Glutamatergic neuron (in vitro differentiated cells): ENCODE measurements at regions not wholly inside any gene's neighbourhood (a gene's known extent, or its start where the extent isn't known, plus 50 kb on each side); places are given as distances from the start of the nearest gene placed in this dataset.

ENCODE experiments used
- DNase-seq: peaks from one replicate; pipeline ENCODE4 v3.0.0; 2022
- H3K27ac Mint-ChIP-seq: one replicate; pipeline ENCODE4 v1.8.0; 2020; ENCODE audit warnings: mild to moderate bottlenecking, mixed read lengths, inconsistent platforms; ENCODE audit not compliant: unreplicated experiment
- H3K27me3 Mint-ChIP-seq: one replicate; pipeline ENCODE4 v1.8.0; 2020; ENCODE audit warnings: mild to moderate bottlenecking, moderate library complexity, mixed read lengths, inconsistent platforms; ENCODE audit not compliant: unreplicated experiment
- H3K36me3 Mint-ChIP-seq: one replicate; pipeline ENCODE4 v1.8.0; 2020; ENCODE audit warnings: mild to moderate bottlenecking, mixed read lengths, inconsistent platforms; ENCODE audit not compliant: unreplicated experiment
- H3K4me1 Mint-ChIP-seq: one replicate; pipeline ENCODE4 v1.8.0; 2020; ENCODE audit warnings: mild to moderate bottlenecking, low read depth, mixed read lengths, inconsistent platforms; ENCODE audit not compliant: unreplicated experiment
- H3K4me3 Mint-ChIP-seq: one replicate; pipeline ENCODE4 v1.8.0; 2020; ENCODE audit warnings: mild to moderate bottlenecking, mixed read lengths, inconsistent platforms; ENCODE audit not compliant: unreplicated experiment
- H3K9me3 Mint-ChIP-seq: one replicate; pipeline ENCODE4 v1.8.0; 2020; ENCODE audit warnings: mild to moderate bottlenecking, moderate library complexity, mixed read lengths, inconsistent platforms; ENCODE audit not compliant: unreplicated experiment
- TF ChIP-seq, protein P1 (sequence below): fragments of 200-600 bp; sonication (generic); IDR thresholded peaks from one replicate; pipeline ENCODE4 v1.5.0; 2021; ENCODE audit not compliant: partially characterized antibody, unreplicated experiment

DNA sequence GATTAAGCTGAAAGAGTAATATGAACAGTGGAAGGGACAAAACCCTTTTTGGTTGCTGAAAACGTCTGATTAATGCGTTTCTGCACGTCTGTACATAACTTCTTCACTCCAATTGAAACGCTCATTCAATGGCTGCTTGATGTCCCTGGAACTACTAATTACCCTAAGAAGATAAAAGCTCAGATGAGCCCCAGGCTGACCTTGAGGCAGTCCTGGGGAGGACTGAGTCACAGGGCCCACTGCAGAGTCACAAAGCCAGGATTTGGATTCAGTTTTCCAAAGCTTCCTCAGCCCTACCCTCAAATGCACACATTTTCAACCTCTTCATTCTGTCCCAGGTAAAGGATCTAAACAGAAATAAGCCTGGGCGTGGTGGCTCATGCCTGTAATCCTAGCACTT, 75.0 kb upstream of the FLT1 start:
- H3K36me3 Mint-ChIP-seq: peaks cover 14% of the 10 kb centered on the region
- TF ChIP-seq, protein P1, sequence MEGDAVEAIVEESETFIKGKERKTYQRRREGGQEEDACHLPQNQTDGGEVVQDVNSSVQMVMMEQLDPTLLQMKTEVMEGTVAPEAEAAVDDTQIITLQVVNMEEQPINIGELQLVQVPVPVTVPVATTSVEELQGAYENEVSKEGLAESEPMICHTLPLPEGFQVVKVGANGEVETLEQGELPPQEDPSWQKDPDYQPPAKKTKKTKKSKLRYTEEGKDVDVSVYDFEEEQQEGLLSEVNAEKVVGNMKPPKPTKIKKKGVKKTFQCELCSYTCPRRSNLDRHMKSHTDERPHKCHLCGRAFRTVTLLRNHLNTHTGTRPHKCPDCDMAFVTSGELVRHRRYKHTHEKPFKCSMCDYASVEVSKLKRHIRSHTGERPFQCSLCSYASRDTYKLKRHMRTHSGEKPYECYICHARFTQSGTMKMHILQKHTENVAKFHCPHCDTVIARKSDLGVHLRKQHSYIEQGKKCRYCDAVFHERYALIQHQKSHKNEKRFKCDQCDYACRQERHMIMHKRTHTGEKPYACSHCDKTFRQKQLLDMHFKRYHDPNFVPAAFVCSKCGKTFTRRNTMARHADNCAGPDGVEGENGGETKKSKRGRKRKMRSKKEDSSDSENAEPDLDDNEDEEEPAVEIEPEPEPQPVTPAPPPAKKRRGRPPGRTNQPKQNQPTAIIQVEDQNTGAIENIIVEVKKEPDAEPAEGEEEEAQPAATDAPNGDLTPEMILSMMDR: no peak
- no peak for DNase-seq
- H3K9me3 Mint-ChIP-seq: peaks cover 4% of the 10 kb centered on the region
- H3K4me1 Mint-ChIP-seq: peaks cover under 1% of the 10 kb centered on the region
- no peak overlapping the region for H3K27ac Mint-ChIP-seq
- H3K27me3 Mint-ChIP-seq: peaks cover 2% of the 10 kb centered on the region
- H3K4me3 Mint-ChIP-seq: no peak overlapping the region

DNA sequence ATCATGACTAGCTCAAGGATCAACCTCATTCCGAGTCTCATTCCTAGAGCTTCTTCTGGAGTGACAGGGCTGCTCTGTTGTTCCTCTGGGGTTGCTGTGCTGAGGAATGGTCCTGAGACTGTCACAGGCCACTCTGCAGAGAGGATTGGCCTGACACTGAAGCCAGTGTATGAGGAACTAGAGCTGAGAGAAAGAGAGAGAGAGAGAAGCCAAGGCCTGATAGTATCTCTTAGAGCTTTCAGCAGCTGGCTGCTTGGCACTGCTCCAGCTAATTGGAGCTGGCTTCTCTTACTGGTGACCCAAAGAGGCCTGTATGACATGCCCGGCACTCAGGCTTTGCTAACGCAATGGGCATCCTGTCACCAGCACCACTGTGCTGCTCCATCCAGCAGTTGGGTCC, 73.4 kb upstream of the FLT1 start:
- TF ChIP-seq, protein P1: no peak
- no peaks in the 10 kb centered on the region for H3K4me1 Mint-ChIP-seq
- peaks cover 4% of the 10 kb centered on the region for H3K9me3 Mint-ChIP-seq
- H3K36me3 Mint-ChIP-seq: peaks cover 14% of the 10 kb centered on the region
- DNase-seq: no peak
- peaks cover 5% of the 10 kb centered on the region for H3K27me3 Mint-ChIP-seq
- no peak overlapping the region for H3K4me3 Mint-ChIP-seq
- no peak overlapping the region for H3K27ac Mint-ChIP-seq

DNA sequence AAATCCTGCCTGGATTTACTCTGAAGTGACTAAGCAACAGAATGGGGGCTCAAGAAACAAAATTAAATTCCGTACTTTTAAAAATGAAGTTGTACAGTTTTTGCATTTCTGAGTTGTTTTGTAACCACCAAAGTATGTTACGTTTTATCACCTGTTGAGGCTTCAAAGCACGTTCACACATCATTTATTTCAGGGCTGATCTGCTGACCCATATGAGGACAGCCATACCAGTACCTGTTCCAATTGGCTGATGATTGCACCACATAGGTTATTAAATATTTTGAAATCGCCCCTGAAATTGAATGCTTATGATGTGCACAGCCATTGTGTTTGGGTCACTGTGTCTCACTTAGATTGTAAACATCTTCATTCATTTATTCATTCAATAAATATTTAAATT, 72.0 kb upstream of the FLT1 start:
- H3K27me3 Mint-ChIP-seq: peaks cover 6% of the 10 kb centered on the region
- no peak for DNase-seq
- no peak overlapping the region for H3K27ac Mint-ChIP-seq
- TF ChIP-seq, protein P1: no peak
- H3K4me3 Mint-ChIP-seq: no peak overlapping the region
- H3K4me1 Mint-ChIP-seq: no peaks in the 10 kb centered on the region
- H3K36me3 Mint-ChIP-seq: peaks cover 14% of the 10 kb centered on the region
- H3K9me3 Mint-ChIP-seq: peaks cover 4% of the 10 kb centered on the region

DNA sequence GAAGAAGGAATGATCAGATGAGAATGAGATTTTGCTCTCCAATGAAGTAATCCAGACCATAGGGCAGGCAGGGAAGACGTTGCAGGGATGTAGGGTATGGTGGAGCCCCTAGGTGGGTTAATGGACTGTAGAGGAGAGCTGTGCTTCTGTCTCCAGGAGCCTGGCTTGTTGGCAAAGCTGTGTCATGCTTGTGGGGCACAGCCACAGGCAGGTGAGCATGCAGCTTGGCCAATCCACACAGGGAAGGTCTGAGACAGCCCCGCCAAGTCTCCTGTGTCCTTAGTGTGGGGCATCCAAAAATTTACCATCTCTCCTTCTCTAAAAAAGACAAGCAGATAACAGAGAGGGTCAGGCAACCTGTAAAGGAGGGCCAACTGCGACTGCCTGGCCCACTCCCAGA, 71.4 kb upstream of the FLT1 start:
- no peak overlapping the region for H3K4me3 Mint-ChIP-seq
- H3K9me3 Mint-ChIP-seq: peaks cover 4% of the 10 kb centered on the region
- H3K27me3 Mint-ChIP-seq: peaks cover 6% of the 10 kb centered on the region
- peaks cover 14% of the 10 kb centered on the region for H3K36me3 Mint-ChIP-seq
- TF ChIP-seq, protein P1: no peak
- no peak for DNase-seq
- no peaks in the 10 kb centered on the region for H3K4me1 Mint-ChIP-seq
- no peak overlapping the region for H3K27ac Mint-ChIP-seq

DNA sequence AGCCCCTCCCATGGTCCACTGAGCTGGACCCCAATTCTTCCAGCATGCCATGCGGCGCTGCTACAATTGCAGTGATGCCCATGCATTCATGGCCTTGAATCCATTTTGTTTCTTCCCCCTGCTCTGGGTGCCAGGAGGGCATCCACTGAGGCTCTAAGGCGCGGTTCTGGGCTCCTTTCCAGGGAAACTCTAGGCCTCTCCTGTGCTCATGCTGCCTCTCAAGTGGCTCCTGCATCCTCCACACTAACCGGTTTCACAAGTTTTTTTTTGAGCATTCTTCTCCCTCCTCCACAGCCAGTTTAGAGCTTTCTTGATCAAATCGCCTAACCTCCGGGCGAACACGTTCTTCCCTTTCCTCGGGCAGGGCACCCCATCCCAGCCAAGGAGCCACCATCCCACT, 69.1 kb upstream of the FLT1 start:
- H3K4me1 Mint-ChIP-seq: no peaks in the 10 kb centered on the region

More for the DNA sequence above, 69.1 kb upstream of the FLT1 start:
- H3K4me3 Mint-ChIP-seq: no peak overlapping the region
- no peak for DNase-seq
- peaks cover 14% of the 10 kb centered on the region for H3K36me3 Mint-ChIP-seq
- TF ChIP-seq, protein P1: no peak
- peaks cover 6% of the 10 kb centered on the region for H3K27me3 Mint-ChIP-seq
- peaks cover 4% of the 10 kb centered on the region for H3K9me3 Mint-ChIP-seq
- H3K27ac Mint-ChIP-seq: no peak overlapping the region
